Femur (tissue), 1 donor: ENCODE measurements at regions not wholly inside any gene's neighbourhood (a gene's known extent, or its start where the extent isn't known, plus 50 kb on each side); places are given as distances from the start of the nearest gene placed in this dataset.
"Not testable (repeated sequence)": the region's sequence is repeated elsewhere in the genome, so short reads cannot be mapped to it uniquely, and the experiment has no call there.

Experiments
- DNase-seq: peaks from one replicate; pipeline ENCODE4 v3.0.0-alpha.2; 2017

- no peak for DNase-seq
Observed at GRCh38 chr4:23163647-23164436, 471.1 kb downstream of the GBA3 start.

GRCh38 chr4:23162275-23162674 lies 469.5 kb downstream of the GBA3 start:
- DNase-seq = no peak

GRCh38 chr4:23161787-23162186 lies 469.1 kb downstream of the GBA3 start:
- no peak for DNase-seq

- DNase-seq = no peak
Observed at GRCh38 chr4:23153076-23153475, 460.3 kb downstream of the GBA3 start.

- no peak for DNase-seq
Observed at GRCh38 chr4:23149815-23150214, 457.1 kb downstream of the GBA3 start.

- DNase-seq = no peak
Observed at GRCh38 chr4:23144707-23145106, 452.0 kb downstream of the GBA3 start.

GRCh38 chr4:23135792-23136645 lies 443.3 kb downstream of the GBA3 start:
- no peak for DNase-seq

- no peak for DNase-seq
Observed at GRCh38 chr4:23134331-23134730, 441.6 kb downstream of the GBA3 start.

- no peak for DNase-seq
Observed at GRCh38 chr4:23130845-23131244, 438.1 kb downstream of the GBA3 start.

- DNase-seq = no peak
Observed at GRCh38 chr4:23125118-23125517, 432.4 kb downstream of the GBA3 start.

GRCh38 chr4:23122666-23123400 lies 430.1 kb downstream of the GBA3 start:
- no peak for DNase-seq

GRCh38 chr4:23120374-23120773 lies 427.6 kb downstream of the GBA3 start:
- DNase-seq = no peak

- no peak for DNase-seq
Observed at GRCh38 chr4:23117826-23118225, 425.1 kb downstream of the GBA3 start.

- no peak for DNase-seq
Observed at GRCh38 chr4:23114538-23114937, 421.8 kb downstream of the GBA3 start.

GRCh38 chr4:23113104-23113503 lies 420.4 kb downstream of the GBA3 start:
- DNase-seq = no peak

GRCh38 chr4:23106516-23106915 lies 413.8 kb downstream of the GBA3 start:
- no peak for DNase-seq

GRCh38 chr4:23105759-23106370 lies 413.1 kb downstream of the GBA3 start:
- DNase-seq = no peak

GRCh38 chr4:23097251-23097650 lies 404.5 kb downstream of the GBA3 start:
- DNase-seq = no peak

- no peak for DNase-seq
Observed at GRCh38 chr4:23091711-23092110, 399.0 kb downstream of the GBA3 start.

- no peak for DNase-seq
Observed at GRCh38 chr4:23085249-23085568, 392.5 kb downstream of the GBA3 start.

- DNase-seq = no peak
Observed at GRCh38 chr4:23084559-23085248, 392.0 kb downstream of the GBA3 start.

GRCh38 chr4:23083391-23083790 lies 390.7 kb downstream of the GBA3 start:
- DNase-seq = no peak

GRCh38 chr4:23080171-23080570 lies 387.4 kb downstream of the GBA3 start:
- not testable (repeated sequence) for DNase-seq
